Peyer's patch (tissue), 4 donors: ENCODE measurements at regions not wholly inside any gene's neighbourhood (a gene's known extent, or its start where the extent isn't known, plus 50 kb on each side); places are given as distances from the start of the nearest gene placed in this dataset.

Experiments used
- CTCF ChIP-seq, 6 experiments: fragments of 450-650 bp in 4 of 6; fragments of 200-600 bp in 2 of 6; sonication (generic) in 1 of 6; IDR thresholded peaks; one replicate each; pipeline ENCODE4 v1.5.1; 2017 to 2019; ENCODE audit warnings: antibody characterized with exemption in 6 of 6, mild to moderate bottlenecking in 3 of 6, moderate library complexity in 1 of 6
- POLR2A ChIP-seq, 2 donors: fragments of 450-650 bp; IDR thresholded peaks; one replicate each; pipeline ENCODE4 v1.5.1; 2017; ENCODE audit warnings: antibody characterized with exemption in 2 of 2, mild to moderate bottlenecking in 2 of 2, moderate library complexity in 2 of 2

DNA sequence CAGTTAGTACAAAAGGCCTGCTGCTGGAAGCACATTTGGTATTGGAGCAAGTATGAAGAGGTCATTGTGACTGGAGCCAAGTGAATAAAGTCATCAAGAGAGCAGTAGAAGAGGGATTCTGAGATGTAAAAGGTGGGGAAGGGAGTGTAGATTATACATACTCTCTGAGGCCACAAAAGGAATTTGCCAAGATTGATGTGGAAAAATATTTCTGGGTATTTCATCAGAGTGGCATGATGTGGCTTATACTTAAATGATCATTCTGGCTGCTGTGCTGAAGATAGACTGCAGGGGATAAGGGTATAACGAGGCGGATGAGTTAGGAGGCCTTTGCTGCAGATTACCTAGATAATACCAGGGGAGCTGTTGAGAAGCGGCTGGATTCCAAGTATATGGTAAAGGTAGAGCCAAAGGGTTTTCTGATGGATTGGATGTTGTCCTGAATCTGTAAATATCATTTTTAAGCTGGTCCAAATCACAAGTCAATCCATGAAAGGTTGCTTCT lies 231.8 kb upstream of the AGA start:
- TF ChIP-seq CTCF (IDR thresholded peaks at IDR 0.05): no peak
- no peak for TF ChIP-seq POLR2A (IDR thresholded peaks at IDR 0.05)
